ENCODE measurements at regions not wholly inside any gene's neighbourhood (a gene's known extent, or its start where the extent isn't known, plus 50 kb on each side); places are given as distances from the start of the nearest gene placed in this dataset.

DNA sequence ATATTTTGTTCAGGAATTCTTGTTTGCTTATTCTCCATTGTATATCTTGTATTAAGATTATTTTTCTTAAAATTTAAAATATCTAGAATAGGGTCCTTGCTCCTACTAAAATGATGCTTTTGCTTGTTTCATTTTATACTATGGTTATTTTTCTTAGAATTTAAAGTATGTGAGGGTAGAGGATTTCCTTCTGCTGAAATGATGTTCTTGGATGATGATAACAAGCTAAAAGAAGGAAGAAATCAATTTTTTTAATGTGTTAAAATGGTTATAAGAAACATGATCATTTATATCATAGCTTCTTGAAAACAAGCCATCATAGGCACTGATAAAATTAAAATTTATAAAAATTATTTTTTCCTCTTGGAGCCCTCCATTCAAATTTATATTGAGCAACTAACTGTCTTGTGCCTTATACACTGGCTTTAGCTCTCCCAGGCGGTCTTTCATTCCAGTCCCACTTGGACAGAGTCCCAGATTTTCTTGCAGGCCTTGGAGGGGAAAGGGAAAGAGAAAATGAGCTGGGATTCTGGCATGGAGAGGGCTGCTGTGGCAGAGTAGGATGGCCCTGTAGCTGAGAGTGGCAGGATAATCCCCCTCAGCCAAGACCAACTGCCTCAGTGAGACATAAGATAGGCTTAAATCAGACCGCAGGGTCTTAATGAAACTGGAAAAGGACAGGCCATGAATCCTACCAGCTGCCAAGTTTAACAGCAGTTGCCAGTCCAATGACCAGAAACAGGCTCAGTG, 60.2 kb downstream of the DNAJB9 start:
- no peak for TF ChIP-seq GATA3 (IDR thresholded peaks at IDR 0.05; ENCODE audit: low read depth, low read length)
- TF ChIP-seq GATA2 (IDR thresholded peaks at IDR 0.05; ENCODE audit: low read depth, low read length) = no peak

Measured in SH-SY5Y (cell line).